Neural crest cell (in vitro differentiated cells): ENCODE measurements at regions not wholly inside any gene's neighbourhood (a gene's known extent, or its start where the extent isn't known, plus 50 kb on each side); places are given as distances from the start of the nearest gene placed in this dataset.

Experiments used
- DNase-seq: peaks from one replicate; pipeline ENCODE4 v3.0.0; 2021; ENCODE audit warnings: low read depth, mixed read lengths, low spot score
- H3K27ac Mint-ChIP-seq: one replicate; pipeline ENCODE4 v1.8.0; 2021; ENCODE audit warnings: mild to moderate bottlenecking, mixed read lengths; ENCODE audit not compliant: unreplicated experiment
- H3K27me3 Mint-ChIP-seq: 2 replicates; pipeline ENCODE4 v1.8.0; 2021; ENCODE audit warnings: low read depth, mild to moderate bottlenecking, mixed read lengths
- H3K36me3 Mint-ChIP-seq: 2 replicates; pipeline ENCODE4 v1.8.0; 2021; ENCODE audit warnings: low read depth, mild to moderate bottlenecking, mixed read lengths
- H3K4me1 Mint-ChIP-seq: 2 replicates; pipeline ENCODE4 v1.8.0; 2021; ENCODE audit warnings: mixed read lengths
- H3K4me3 Mint-ChIP-seq: one replicate; pipeline ENCODE4 v1.8.0; 2021; ENCODE audit warnings: mild to moderate bottlenecking, mixed read lengths
- H3K9me3 Mint-ChIP-seq: 2 replicates; pipeline ENCODE4 v1.8.0; 2021; ENCODE audit warnings: mixed read lengths
- CTCF ChIP-seq: fragments of 200-600 bp; sonication (generic); conservative IDR thresholded peaks from 2 replicates; pipeline ENCODE4 v1.5.0; 2021; ENCODE audit warnings: antibody characterized with exemption, mild to moderate bottlenecking

GRCh38 chr3:25027650-25028049 is 400.4 kb upstream of the RARB start:
- no peaks in the 10 kb centered on the region for H3K4me1 Mint-ChIP-seq
- H3K36me3 Mint-ChIP-seq, result no peaks in the 10 kb centered on the region
- H3K4me3 Mint-ChIP-seq, result no peak overlapping the region
- peaks cover 1% of the 10 kb centered on the region for H3K9me3 Mint-ChIP-seq
- H3K27ac Mint-ChIP-seq, result no peak overlapping the region
- no peaks in the 10 kb centered on the region for H3K27me3 Mint-ChIP-seq
- no peak for TF ChIP-seq CTCF
- no peak for DNase-seq

GRCh38 chr3:25029820-25030219 is 398.2 kb upstream of the RARB start:
- DNase-seq, result no peak
- no peaks in the 10 kb centered on the region for H3K27me3 Mint-ChIP-seq
- H3K27ac Mint-ChIP-seq, result no peak overlapping the region
- no peak overlapping the region for H3K4me3 Mint-ChIP-seq
- no peaks in the 10 kb centered on the region for H3K36me3 Mint-ChIP-seq
- no peaks in the 10 kb centered on the region for H3K9me3 Mint-ChIP-seq
- no peaks in the 10 kb centered on the region for H3K4me1 Mint-ChIP-seq
- no peak for TF ChIP-seq CTCF

GRCh38 chr3:25032344-25032743 is 395.7 kb upstream of the RARB start:
- H3K4me1 Mint-ChIP-seq, result peaks cover 2% of the 10 kb centered on the region
- no peak overlapping the region for H3K27ac Mint-ChIP-seq
- H3K9me3 Mint-ChIP-seq, result no peaks in the 10 kb centered on the region
- H3K27me3 Mint-ChIP-seq, result no peaks in the 10 kb centered on the region
- H3K4me3 Mint-ChIP-seq, result no peak overlapping the region
- no peak for TF ChIP-seq CTCF
- H3K36me3 Mint-ChIP-seq, result no peaks in the 10 kb centered on the region
- no peak for DNase-seq

- Mint-ChIP-seq H3K36me3 (no peaks in the 10 kb centered on the region), H3K4me3 (no peak overlapping the region), H3K9me3 (no peaks in the 10 kb centered on the region), H3K27me3 (no peaks in the 10 kb centered on the region), H3K4me1 (peaks cover 5% of the 10 kb centered on the region), H3K27ac (no peak overlapping the region)
- peak; percentile 71 for TF ChIP-seq CTCF
- peak; percentile 26 for DNase-seq
These were observed 394.5 kb upstream of the RARB start for GRCh38 chr3:25033407-25034029.

GRCh38 chr3:25035526-25035925 is 392.5 kb upstream of the RARB start:
- H3K27me3 Mint-ChIP-seq, result no peaks in the 10 kb centered on the region
- no peak for TF ChIP-seq CTCF
- H3K36me3 Mint-ChIP-seq, result no peaks in the 10 kb centered on the region
- DNase-seq, result no peak
- peaks cover 5% of the 10 kb centered on the region for H3K4me1 Mint-ChIP-seq
- H3K27ac Mint-ChIP-seq, result no peak overlapping the region
- H3K9me3 Mint-ChIP-seq, result no peaks in the 10 kb centered on the region
- H3K4me3 Mint-ChIP-seq, result no peak overlapping the region
